ENCODE measurements at regions not wholly inside any gene's neighbourhood (a gene's known extent, or its start where the extent isn't known, plus 50 kb on each side); places are given as distances from the start of the nearest gene placed in this dataset.

- peak in 1 of 2 donors; percentile 21 for DNase-seq (ENCODE audit: low read depth in 2 of 2)
These were observed 123.5 kb downstream of the MAP3K7 start for GRCh38 chr6:90463359-90463758.

- no peak for DNase-seq (ENCODE audit: low read depth in 2 of 2)
These were observed 124.8 kb downstream of the MAP3K7 start for GRCh38 chr6:90462102-90462501.

DNA sequence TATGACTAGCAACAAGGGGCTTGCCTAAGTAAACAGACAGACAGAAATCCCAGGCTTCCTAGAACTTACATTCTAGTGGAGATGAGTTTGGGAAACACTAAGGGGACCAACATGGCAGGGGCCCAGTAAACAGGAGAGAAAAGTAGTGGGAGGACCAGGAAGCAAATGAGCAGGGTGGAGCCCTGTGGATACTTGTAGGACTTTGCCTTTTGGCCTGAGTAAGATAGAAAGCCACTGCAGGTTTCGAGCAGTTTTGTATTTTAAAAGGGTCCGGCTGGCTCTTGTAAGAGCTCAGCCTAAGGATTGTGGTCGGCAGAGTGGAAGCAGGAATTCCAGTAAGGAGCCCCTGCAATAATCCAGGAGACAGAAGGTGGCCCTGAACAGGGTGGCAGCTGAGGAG lies 125.5 kb downstream of the MAP3K7 start:
- no peak for DNase-seq (ENCODE audit: low read depth in 2 of 2)

DNA sequence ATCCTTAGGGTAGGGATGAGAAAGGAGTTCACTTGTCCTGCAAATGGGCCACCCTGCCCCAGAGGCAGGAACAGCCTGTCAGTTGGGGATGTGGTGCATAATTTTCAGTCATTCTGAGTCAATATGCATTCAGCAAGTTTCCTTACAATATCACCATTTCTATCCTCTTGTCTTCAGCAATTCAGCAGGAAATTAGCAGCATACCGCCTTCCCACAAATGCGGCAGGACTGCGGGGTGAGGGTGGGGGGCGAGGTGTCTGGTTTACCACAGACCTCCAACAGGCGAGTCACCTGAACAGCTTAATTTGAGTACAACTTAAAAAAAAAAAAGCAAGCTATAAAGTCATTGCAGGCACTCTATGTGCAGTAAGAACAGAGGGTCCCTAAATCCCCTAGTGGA lies 126.8 kb downstream of the MAP3K7 start:
- DNase-seq (ENCODE audit: low read depth in 2 of 2), result no peak

- no peak for DNase-seq (ENCODE audit: low read depth in 2 of 2)
These were observed 127.6 kb downstream of the MAP3K7 start for GRCh38 chr6:90459225-90459758.

GRCh38 chr6:90458353-90459224 lies 128.3 kb downstream of the MAP3K7 start:
- DNase-seq (ENCODE audit: low read depth in 2 of 2), result peak; percentile 72 to 84

DNA sequence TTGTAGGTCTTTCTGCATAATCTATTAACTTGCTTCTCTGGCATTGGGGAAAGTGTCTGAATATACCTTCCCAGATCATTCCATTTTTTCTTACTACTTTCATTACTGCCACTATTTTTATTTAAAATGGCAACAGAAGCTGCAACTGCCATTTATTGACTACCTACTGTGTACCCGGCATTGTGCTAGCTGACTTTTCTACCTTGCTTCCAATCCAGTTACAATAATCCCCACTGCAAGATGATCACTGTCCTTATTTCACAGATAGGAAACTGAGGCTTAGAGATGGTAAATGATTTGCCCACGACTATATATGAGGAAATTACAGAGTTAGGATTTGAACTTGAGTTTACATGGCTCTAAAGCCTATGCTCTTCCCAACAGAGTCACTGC lies 129.0 kb downstream of the MAP3K7 start:
- DNase-seq (ENCODE audit: low read depth in 2 of 2), result no peak

DNA sequence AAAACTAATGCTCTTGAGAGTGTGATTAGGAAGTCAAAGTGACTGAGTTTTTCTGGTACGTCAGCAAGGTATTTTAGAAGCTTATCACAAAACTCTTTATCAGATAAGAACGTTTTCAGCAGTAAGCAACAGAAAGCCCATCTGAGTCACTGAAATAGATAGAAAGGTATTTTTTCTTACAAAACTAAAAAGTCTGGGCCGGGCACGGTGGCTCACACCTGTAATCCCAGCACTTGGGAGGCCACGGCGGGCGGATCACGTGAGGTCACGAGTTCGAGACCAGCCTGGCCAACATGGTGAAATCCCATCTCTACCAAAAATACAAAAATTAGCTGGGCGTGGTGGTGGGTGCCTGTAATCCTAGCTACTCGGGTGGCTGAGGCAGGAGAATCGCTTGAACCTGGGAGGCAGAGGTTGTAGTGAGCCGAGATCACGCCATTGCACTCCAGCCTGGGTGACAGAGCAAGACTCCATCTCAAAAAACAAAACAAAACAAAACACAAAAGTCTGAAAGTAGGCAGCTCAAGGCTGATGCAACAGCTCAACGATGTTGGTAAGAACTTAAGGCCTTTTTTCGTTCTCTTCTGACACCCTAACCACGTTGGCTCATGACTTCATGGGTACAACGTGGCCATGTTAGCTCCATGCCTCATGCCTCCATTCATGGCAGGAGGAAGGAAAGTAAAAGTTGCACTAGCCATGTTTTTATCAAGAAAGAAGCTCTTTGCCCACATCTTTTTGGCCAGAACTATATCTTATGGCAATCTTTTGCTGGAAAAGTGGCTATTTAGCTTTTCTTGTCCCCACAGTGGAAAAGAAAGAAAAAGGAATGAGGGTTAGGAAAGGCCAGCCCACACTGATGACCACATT lies 129.6 kb downstream of the MAP3K7 start:
- DNase-seq (ENCODE audit: low read depth in 2 of 2), result peak in 1 of 2 donors; percentile 29

DNA sequence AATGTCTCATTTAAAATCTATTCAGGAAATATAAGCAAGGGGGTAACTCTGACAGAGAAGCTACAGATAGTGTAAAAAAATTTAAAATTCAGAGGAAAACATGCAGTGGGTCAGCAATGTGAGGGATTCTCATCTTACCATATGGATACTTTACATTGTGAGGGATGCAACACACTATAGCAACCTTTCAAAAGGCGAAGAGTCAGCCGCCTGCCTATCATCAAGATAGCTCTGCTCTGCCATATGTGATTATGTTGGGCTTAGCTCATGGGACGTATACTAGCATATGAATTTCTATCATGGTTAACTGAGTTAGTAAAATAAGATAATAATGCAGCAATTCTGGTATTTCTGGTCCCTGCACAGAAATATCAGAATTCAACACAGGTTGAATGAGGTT lies 130.9 kb downstream of the MAP3K7 start:
- no peak for DNase-seq (ENCODE audit: low read depth in 2 of 2)

DNA sequence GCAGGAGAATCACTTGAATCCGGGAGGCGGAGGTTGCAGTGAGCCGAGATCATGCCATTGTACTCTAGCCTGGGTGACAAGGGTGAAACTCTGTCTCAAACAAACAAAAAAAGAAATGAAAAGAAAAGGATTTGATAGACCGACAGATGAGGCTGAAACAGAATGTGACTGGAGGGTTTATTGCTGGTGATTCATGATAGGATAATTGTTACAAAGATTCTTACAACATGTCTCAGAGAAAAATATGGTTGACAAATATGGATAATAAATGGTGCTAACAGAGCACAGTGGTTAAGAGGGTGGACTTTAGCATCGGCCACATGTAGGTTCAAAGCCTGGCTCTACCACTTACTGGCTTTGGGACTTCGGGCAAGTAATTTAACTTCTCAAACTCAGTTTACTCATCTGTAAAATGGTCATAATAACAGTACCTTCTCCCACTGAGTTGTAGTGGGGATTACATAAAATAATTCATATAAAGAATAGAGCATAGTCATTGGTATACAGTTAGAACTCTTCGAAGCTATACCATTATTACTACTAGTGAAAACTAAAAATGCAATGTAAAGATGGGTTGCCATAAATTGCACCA lies 131.9 kb downstream of the MAP3K7 start:
- DNase-seq (ENCODE audit: low read depth in 2 of 2), result no peak

GRCh38 chr6:90450268-90450953 lies 136.5 kb downstream of the MAP3K7 start:
- no peak for DNase-seq (ENCODE audit: low read depth in 2 of 2)

GRCh38 chr6:90449311-90449710 lies 137.6 kb downstream of the MAP3K7 start:
- no peak for DNase-seq (ENCODE audit: low read depth in 2 of 2)

DNA sequence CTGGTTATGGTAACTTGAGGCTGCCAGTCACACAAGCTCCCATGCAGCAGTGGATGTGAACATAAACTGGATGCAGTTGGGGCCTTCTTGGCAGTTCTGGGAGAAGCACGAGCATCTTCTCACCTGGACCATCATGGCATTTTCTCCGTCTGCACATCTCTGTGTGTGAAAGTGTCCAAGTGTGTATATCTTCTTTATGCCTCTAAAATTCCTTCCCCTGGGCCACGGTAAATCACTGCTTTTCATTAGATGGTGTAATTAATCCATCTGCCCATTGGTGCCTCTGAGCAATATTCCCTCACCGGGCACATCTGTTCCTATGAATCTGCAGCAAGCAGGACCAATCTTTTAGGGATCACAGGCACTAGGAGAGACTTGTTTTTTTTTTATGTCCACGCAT lies 138.0 kb downstream of the MAP3K7 start:
- no peak for DNase-seq (ENCODE audit: low read depth in 2 of 2)

DNA sequence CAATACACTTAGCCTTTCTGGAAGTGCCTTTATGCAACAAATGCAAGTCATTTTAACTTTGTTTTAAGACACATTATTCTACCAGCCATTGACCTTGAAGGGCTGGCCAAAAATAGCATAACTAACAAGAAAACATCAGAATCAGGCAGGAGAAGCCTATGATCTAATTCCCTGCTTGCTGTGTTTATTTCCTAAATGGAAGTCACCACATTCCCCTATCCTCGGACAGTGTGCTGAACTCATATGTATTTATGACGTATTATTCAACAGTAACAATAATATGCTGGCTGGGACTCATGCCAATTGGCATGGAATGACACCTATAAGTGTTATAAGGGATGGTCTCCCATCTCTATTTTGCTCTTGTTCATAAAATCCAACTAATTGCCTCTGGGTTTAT lies 140.7 kb downstream of the MAP3K7 start:
- no peak for DNase-seq (ENCODE audit: low read depth in 2 of 2)

DNA sequence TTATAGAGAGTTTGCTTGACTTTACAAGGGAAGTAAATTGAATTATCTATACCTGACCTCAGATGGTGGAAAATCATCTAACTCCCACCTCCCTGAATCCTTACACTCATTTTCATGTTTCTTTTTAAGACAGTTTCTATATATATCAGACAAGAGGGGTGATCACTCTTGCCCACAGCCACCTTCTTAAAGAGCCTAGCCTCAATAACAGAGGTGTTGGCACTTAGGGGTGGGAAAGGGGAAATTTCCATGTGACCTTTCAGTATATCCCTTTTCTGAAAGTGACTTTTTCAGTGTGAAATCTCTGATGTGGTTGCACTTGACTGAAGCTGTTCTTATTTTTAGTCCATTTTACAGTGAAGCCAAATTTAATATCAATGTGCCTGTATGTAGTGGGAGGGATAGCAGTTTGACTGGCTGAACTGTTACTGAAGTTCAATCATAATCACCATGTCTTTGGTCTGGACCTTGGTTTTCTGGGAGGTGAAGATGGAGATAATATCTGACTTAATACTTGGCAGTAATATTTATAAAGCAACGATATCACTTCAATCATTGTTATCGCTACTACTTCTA lies 141.3 kb downstream of the MAP3K7 start:
- DNase-seq (ENCODE audit: low read depth in 2 of 2), result no peak

- DNase-seq (ENCODE audit: low read depth in 2 of 2), result no peak
These were observed 142.6 kb downstream of the MAP3K7 start for GRCh38 chr6:90444160-90444714.

- no peak for DNase-seq (ENCODE audit: low read depth in 2 of 2)
These were observed 144.5 kb downstream of the MAP3K7 start for GRCh38 chr6:90442366-90442765.

GRCh38 chr6:90440586-90441283 lies 144.1 kb upstream of the BACH2 start:
- DNase-seq (ENCODE audit: low read depth in 2 of 2), result no peak

DNA sequence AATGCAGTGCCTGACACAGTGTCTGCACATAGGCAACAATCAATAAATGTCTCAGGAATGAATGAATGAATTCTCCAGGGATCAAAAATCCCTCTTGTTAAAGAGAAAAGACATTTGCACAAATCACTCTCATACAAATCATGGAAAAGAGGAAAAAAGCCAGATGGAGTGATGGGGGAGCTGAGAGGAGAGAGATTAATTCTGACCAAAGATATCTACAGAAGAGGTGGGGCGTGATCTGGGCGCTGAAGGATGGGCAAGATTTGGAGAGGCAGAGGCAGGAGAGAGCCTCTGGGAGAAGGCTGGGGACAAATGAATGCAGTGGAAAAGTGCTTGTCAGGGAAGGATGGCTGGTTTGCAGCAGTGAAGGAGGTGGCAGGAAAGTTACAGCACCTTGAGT lies 142.9 kb upstream of the BACH2 start:
- no peak for DNase-seq (ENCODE audit: low read depth in 2 of 2)

GRCh38 chr6:90436403-90436802 lies 139.8 kb upstream of the BACH2 start:
- no peak for DNase-seq (ENCODE audit: low read depth in 2 of 2)

Data from stimulated activated CD8-positive, alpha-beta memory T cell treated with anti-CD3 and anti-CD28 coated beads, Interleukin-7, amount 100 ng/mL, for 4 hours (primary cell).